ENCODE measurements at regions not wholly inside any gene's neighbourhood (a gene's known extent, or its start where the extent isn't known, plus 50 kb on each side); places are given as distances from the start of the nearest gene placed in this dataset.

DNA sequence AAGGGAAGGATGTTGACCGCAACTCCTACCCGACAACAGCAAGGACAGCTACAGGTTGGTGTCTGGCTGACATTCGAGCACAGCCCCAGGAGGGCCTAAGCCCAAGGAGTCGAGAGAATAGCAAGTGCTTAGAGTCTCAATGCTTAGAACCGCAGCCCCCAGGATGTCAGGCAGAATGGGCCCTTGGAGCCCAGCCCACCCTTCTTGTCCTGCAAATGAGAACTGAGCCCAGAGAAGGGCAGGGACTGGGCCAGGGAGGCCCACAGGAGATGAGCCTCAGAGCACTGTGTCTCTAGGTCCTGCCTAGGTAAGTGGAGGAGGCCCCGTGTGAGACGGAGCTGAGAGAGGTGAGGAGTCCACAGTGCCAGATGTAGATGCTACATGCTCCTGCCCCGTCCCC, 173.3 kb upstream of the ZMIZ1 start:
- Mint-ChIP-seq H3K4me3 (ENCODE audit: unreplicated experiment) (no peak overlapping the region), H3K36me3 (ENCODE audit: insufficient read depth, unreplicated experiment) (peaks cover 6% of the 10 kb centered on the region), H3K9me3 (ENCODE audit: unreplicated experiment) (no peaks in the 10 kb centered on the region), H3K27me3 (ENCODE audit: insufficient read depth, unreplicated experiment) (peaks cover 24% of the 10 kb centered on the region), H3K27ac (ENCODE audit: low read depth, unreplicated experiment) (no peak overlapping the region), H3K4me1 (ENCODE audit: insufficient read depth, unreplicated experiment) (no peaks in the 10 kb centered on the region)
- intact Hi-C loops (cut with micrococcal nuclease), result no loop called here
- no TSS peak for BruUV-seq (replicated peaks)
- POLR2A ChIA-PET, result interaction anchor here (0.7 kb wide), 1 partner anchor 596 kb away, joined by 3 read pairs; no protein-coding TSS in a partner anchor
- no peak for TF ChIP-seq CTCF (IDR thresholded peaks at IDR 0.05; ENCODE audit: unreplicated experiment)
- DNase-seq (ENCODE audit: unreplicated experiment), result no peak
- CTCF ChIA-PET, result no interaction called here

- TF ChIP-seq CTCF (IDR thresholded peaks at IDR 0.05; ENCODE audit: unreplicated experiment), result no peak
- ChIA-PET POLR2A (no interaction called here), CTCF (no interaction called here)
- Mint-ChIP-seq H3K27me3 (ENCODE audit: insufficient read depth, unreplicated experiment) (peaks cover 24% of the 10 kb centered on the region), H3K4me3 (ENCODE audit: unreplicated experiment) (no peak overlapping the region), H3K9me3 (ENCODE audit: unreplicated experiment) (no peaks in the 10 kb centered on the region), H3K36me3 (ENCODE audit: insufficient read depth, unreplicated experiment) (peaks cover 6% of the 10 kb centered on the region), H3K27ac (ENCODE audit: low read depth, unreplicated experiment) (no peak overlapping the region), H3K4me1 (ENCODE audit: insufficient read depth, unreplicated experiment) (no peaks in the 10 kb centered on the region)
- intact Hi-C loops (cut with micrococcal nuclease), result no loop called here
- no peak for DNase-seq (ENCODE audit: unreplicated experiment)
- no TSS peak for BruUV-seq (replicated peaks)
These were observed 172.4 kb upstream of the ZMIZ1 start for GRCh38 chr10:78896159-78896928.

- Mint-ChIP-seq H3K4me1 (ENCODE audit: insufficient read depth, unreplicated experiment) (no peaks in the 10 kb centered on the region), H3K4me3 (ENCODE audit: unreplicated experiment) (no peak overlapping the region), H3K27me3 (ENCODE audit: insufficient read depth, unreplicated experiment) (peaks cover 13% of the 10 kb centered on the region), H3K27ac (ENCODE audit: low read depth, unreplicated experiment) (no peak overlapping the region), H3K9me3 (ENCODE audit: unreplicated experiment) (no peaks in the 10 kb centered on the region), H3K36me3 (ENCODE audit: insufficient read depth, unreplicated experiment) (peaks cover 6% of the 10 kb centered on the region)
- no peak for TF ChIP-seq CTCF (IDR thresholded peaks at IDR 0.05; ENCODE audit: unreplicated experiment)
- CTCF ChIA-PET, result interaction anchor here (0.6 kb wide), 2 partner anchors 88 to 622 kb away, joined by 3 read pairs; no protein-coding TSS in a partner anchor
- POLR2A ChIA-PET, result no interaction called here
- intact Hi-C loops (cut with micrococcal nuclease), result no loop called here
- no TSS peak for BruUV-seq (replicated peaks)
- no peak for DNase-seq (ENCODE audit: unreplicated experiment)
These were observed 170.2 kb upstream of the ZMIZ1 start for GRCh38 chr10:78898341-78899097.

DNA sequence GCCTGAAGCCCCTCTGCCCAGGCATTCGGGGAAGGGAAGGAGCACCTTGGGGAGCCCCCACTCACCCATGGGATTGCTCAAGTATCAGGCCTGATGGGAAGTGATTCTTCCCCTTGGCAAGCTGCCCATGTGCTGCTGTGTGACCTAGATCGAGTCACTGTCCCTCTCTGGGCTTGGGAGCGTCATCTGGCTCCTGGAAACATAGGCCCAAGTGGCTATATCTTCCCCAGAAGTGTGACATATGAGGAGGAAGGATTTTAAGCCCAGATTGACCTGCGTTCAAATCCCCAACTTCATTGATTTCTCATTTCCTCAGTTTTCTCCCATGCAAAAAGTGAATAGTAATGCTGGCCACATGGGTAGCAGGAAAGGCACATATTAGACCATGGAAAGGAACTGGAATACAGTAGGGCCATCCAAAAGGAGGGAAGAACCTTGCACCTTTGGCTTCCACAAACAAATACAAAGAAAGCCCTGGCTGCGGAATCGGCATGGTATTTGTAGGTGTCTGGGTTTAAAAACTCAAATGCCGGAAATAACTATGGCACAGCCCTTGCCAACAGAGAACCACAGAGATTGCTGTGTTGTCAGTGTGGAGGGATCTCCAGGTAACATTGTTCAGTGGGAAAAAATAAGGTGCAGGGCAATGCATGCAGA, 169.5 kb upstream of the ZMIZ1 start:
- DNase-seq (ENCODE audit: unreplicated experiment), result no peak
- H3K9me3 Mint-ChIP-seq (ENCODE audit: unreplicated experiment), result no peaks in the 10 kb centered on the region
- H3K36me3 Mint-ChIP-seq (ENCODE audit: insufficient read depth, unreplicated experiment), result peaks cover 6% of the 10 kb centered on the region
- CTCF ChIA-PET, result no interaction called here
- H3K27ac Mint-ChIP-seq (ENCODE audit: low read depth, unreplicated experiment), result no peak overlapping the region
- H3K4me3 Mint-ChIP-seq (ENCODE audit: unreplicated experiment), result no peak overlapping the region
- TF ChIP-seq CTCF (IDR thresholded peaks at IDR 0.05; ENCODE audit: unreplicated experiment), result no peak
- intact Hi-C loops (cut with micrococcal nuclease), result no loop called here
- BruUV-seq (replicated peaks), result no TSS peak
- peaks cover 8% of the 10 kb centered on the region for H3K27me3 Mint-ChIP-seq (ENCODE audit: insufficient read depth, unreplicated experiment)
- H3K4me1 Mint-ChIP-seq (ENCODE audit: insufficient read depth, unreplicated experiment), result no peaks in the 10 kb centered on the region
- POLR2A ChIA-PET, result interaction anchor here (0.7 kb wide), 1 partner anchor 198 kb away, joined by 3 read pairs; no protein-coding TSS in a partner anchor

Data from MCF 10A (cell line).